Testis (tissue), 2 donors: ENCODE measurements at regions not wholly inside any gene's neighbourhood (a gene's known extent, or its start where the extent isn't known, plus 50 kb on each side); places are given as distances from the start of the nearest gene placed in this dataset.
"Not testable (repeated sequence)": the region's sequence is repeated elsewhere in the genome, so short reads cannot be mapped to it uniquely, and the experiment has no call there.

Source experiments
- DNase-seq: peaks from one replicate; pipeline ENCODE4 v3.0.0-alpha.2; 2019
- H3K27ac ChIP-seq, 2 donors: fragments of 200-600 bp; sonication (generic); one replicate each; pipeline ENCODE4 v1.5.1; 2019
- H3K27me3 ChIP-seq: fragments of 200-600 bp; sonication (generic); one replicate; pipeline ENCODE4 v1.5.1; 2019
- H3K36me3 ChIP-seq: fragments of 200-600 bp; sonication (generic); one replicate; pipeline ENCODE4 v1.5.1; 2017; ENCODE audit warnings: low read depth; ENCODE audit errors: missing control alignments
- H3K4me1 ChIP-seq: fragments of 200-600 bp; sonication (generic); one replicate; pipeline ENCODE4 v1.5.1; 2019
- H3K4me3 ChIP-seq, 2 donors: fragments of 200-600 bp; sonication (generic); one replicate each; pipeline ENCODE4 v1.5.1; 2017 to 2019
- H3K9me3 ChIP-seq: fragments of 200-600 bp; sonication (generic); one replicate; pipeline ENCODE4 v1.5.1; 2017
- CTCF ChIP-seq, 3 experiments: fragments of 450-650 bp in 2 of 3; fragments of 200-600 bp in 1 of 3; sonication (generic) in 1 of 3; IDR thresholded peaks; one replicate each; pipeline ENCODE4 v1.5.1; 2016 to 2019; ENCODE audit warnings: antibody characterized with exemption in 3 of 3, mild to moderate bottlenecking in 2 of 3, moderate library complexity in 1 of 3
- POLR2A ChIP-seq: fragments of 450-650 bp; IDR thresholded peaks from one replicate; pipeline ENCODE4 v1.6.1; 2017; ENCODE audit warnings: antibody characterized with exemption, mild to moderate bottlenecking, moderate library complexity
- WGBS, 2 donors: methylation state at CpG; one replicate each; pipeline ENCODE4 v1.1.5; 2018; 5-methylcytosine and 5-hydroxymethylcytosine counted together
- intact Hi-C: fragments of 100-400 bp; cut with DNase I; formaldehyde crosslinking; loops from one replicate; pipeline ENCODE4 v1.15.1; 2023; ENCODE audit warnings: low total_unique reads

GRCh38 chr12:28781671-28782652, 367.1 kb upstream of the FAR2 start:
- no peaks in the 10 kb centered on the region for H3K9me3 ChIP-seq
- no peaks in the 10 kb centered on the region for H3K36me3 ChIP-seq
- no peaks in the 10 kb centered on the region for H3K27me3 ChIP-seq
- 55 to 57% methylated on average over 10 of the region's 10 CpGs for WGBS, 2 donors
- no peak overlapping the region for H3K4me3 ChIP-seq
- no peak overlapping the region for H3K27ac ChIP-seq
- DNase-seq: no peak
- intact Hi-C loops: no loop called here
- TF ChIP-seq POLR2A (no peak), CTCF (IDR thresholded peaks at IDR 0.05) (no peak)
- H3K4me1 ChIP-seq: no peaks in the 10 kb centered on the region

GRCh38 chr12:28782812-28783211, 366.3 kb upstream of the FAR2 start:
- no peak overlapping the region for H3K4me3 ChIP-seq
- intact Hi-C loops: no loop called here
- DNase-seq: no peak
- TF ChIP-seq POLR2A: no peak
- TF ChIP-seq CTCF (IDR thresholded peaks at IDR 0.05): no peak
- no peaks in the 10 kb centered on the region for H3K36me3 ChIP-seq
- H3K27me3 ChIP-seq: no peaks in the 10 kb centered on the region
- 85 to 88% methylated on average over 1 of the region's 1 CpG for WGBS, 2 donors
- H3K9me3 ChIP-seq: no peaks in the 10 kb centered on the region
- H3K27ac ChIP-seq: no peak overlapping the region
- no peaks in the 10 kb centered on the region for H3K4me1 ChIP-seq

- Histone ChIP-seq H3K27me3 (no peaks in the 10 kb centered on the region), H3K9me3 (no peaks in the 10 kb centered on the region), H3K27ac (no peak overlapping the region), H3K36me3 (no peaks in the 10 kb centered on the region), H3K4me1 (no peaks in the 10 kb centered on the region), H3K4me3 (no peak overlapping the region)
- no peak for DNase-seq
- intact Hi-C loops: no loop called here
- TF ChIP-seq POLR2A (no peak), CTCF (IDR thresholded peaks at IDR 0.05) (no peak)
- WGBS, 2 donors: 46 to 81% methylated on average over 2 of the region's 2 CpGs
Observed at GRCh38 chr12:28787151-28787550, 361.9 kb upstream of the FAR2 start.

- DNase-seq, H3K27me3 ChIP-seq, H3K4me1 ChIP-seq, H3K27ac ChIP-seq, intact Hi-C loops, H3K4me3 ChIP-seq, H3K9me3 ChIP-seq, H3K36me3 ChIP-seq: not testable (repeated sequence)
Observed at GRCh38 chr12:28788256-28788655, 360.8 kb upstream of the FAR2 start.

GRCh38 chr12:28793581-28794151, 355.4 kb upstream of the FAR2 start:
- Histone ChIP-seq H3K27ac (no peak overlapping the region), H3K27me3 (no peaks in the 10 kb centered on the region), H3K9me3 (no peaks in the 10 kb centered on the region), H3K4me3 (no peak overlapping the region), H3K4me1 (no peaks in the 10 kb centered on the region), H3K36me3 (no peaks in the 10 kb centered on the region)
- WGBS, 2 donors: 55 to 73% methylated on average over 3 of the region's 3 CpGs
- no peak for TF ChIP-seq POLR2A
- TF ChIP-seq CTCF (IDR thresholded peaks at IDR 0.05): no peak
- intact Hi-C loops: no loop called here
- DNase-seq: no peak
